MM.1S (cell line): ENCODE measurements at regions not wholly inside any gene's neighbourhood (a gene's known extent, or its start where the extent isn't known, plus 50 kb on each side); places are given as distances from the start of the nearest gene placed in this dataset.
"Not testable (repeated sequence)": the region's sequence is repeated elsewhere in the genome, so short reads cannot be mapped to it uniquely, and the experiment has no call there.

ENCODE experiments used
- DNase-seq: peaks from one replicate; pipeline ENCODE4 v3.0.0-alpha.2; 2015
- H2AFZ ChIP-seq: fragments of 300-600 bp; sonication (generic); 2 replicates; pipeline ENCODE4 v1.6.0; 2016; ENCODE audit warnings: antibody characterized with exemption, low read length
- H3F3A ChIP-seq: fragments of 300-600 bp; sonication (generic); 2 replicates; pipeline ENCODE4 v1.6.1; 2016; ENCODE audit warnings: mild to moderate bottlenecking, antibody characterized with exemption, low read length, moderate library complexity, mixed read lengths; ENCODE audit not compliant: insufficient read depth
- H3K27ac ChIP-seq: fragments of 300-600 bp; sonication (generic); 2 replicates; pipeline ENCODE4 v1.5.1; 2016; ENCODE audit warnings: mild to moderate bottlenecking, low read length
- H3K27me3 ChIP-seq: fragments of 300-600 bp; sonication (generic); replicated peaks from 2 replicates; pipeline ENCODE4 v1.6.0; 2016; ENCODE audit warnings: low read length; ENCODE audit not compliant: insufficient read depth
- H3K36me3 ChIP-seq: fragments of 300-600 bp; sonication (generic); replicated peaks from 2 replicates; pipeline ENCODE4 v1.6.1; 2016; ENCODE audit warnings: mild to moderate bottlenecking, low read length, mixed read lengths; ENCODE audit not compliant: insufficient read depth
- H3K4me1 ChIP-seq: fragments of 300-600 bp; sonication (generic); 2 replicates; pipeline ENCODE4 v1.6.1; 2016; ENCODE audit warnings: low read length, mixed read lengths
- H3K4me2 ChIP-seq: fragments of 300-600 bp; sonication (generic); 2 replicates; pipeline ENCODE4 v1.6.0; 2016; ENCODE audit warnings: low read depth, low read length
- H3K4me3 ChIP-seq: fragments of 300-600 bp; sonication (generic); 2 replicates; pipeline ENCODE4 v1.5.1; 2016; ENCODE audit warnings: low read length, mixed read lengths
- H3K79me2 ChIP-seq: fragments of 300-600 bp; sonication (generic); 2 replicates; pipeline ENCODE4 v1.6.1; 2016; ENCODE audit warnings: mixed run types, low read length, mixed read lengths
- H3K9ac ChIP-seq: fragments of 300-600 bp; sonication (generic); 2 replicates; pipeline ENCODE4 v1.6.1; 2016; ENCODE audit warnings: low read length, mixed read lengths
- H3K9me2 ChIP-seq: fragments of 300-600 bp; sonication (generic); replicated peaks from 2 replicates; pipeline ENCODE4 v1.6.1; 2016; ENCODE audit warnings: mild to moderate bottlenecking, low read length, mixed read lengths; ENCODE audit not compliant: insufficient read depth
- H3K9me3 ChIP-seq: fragments of 300-600 bp; sonication (generic); replicated peaks from 2 replicates; pipeline ENCODE4 v1.6.1; 2016; ENCODE audit warnings: mild to moderate bottlenecking, low read length, mixed read lengths; ENCODE audit not compliant: insufficient read depth
- H4K20me1 ChIP-seq: fragments of 300-600 bp; sonication (generic); 2 replicates; pipeline ENCODE4 v1.6.1; 2016; ENCODE audit warnings: mild to moderate bottlenecking, low read length, moderate library complexity, mixed read lengths; ENCODE audit not compliant: insufficient read depth
- EZH2 ChIP-seq: fragments of 300-600 bp; sonication (generic); optimal IDR thresholded peaks from 2 replicates; pipeline ENCODE3; 2017; ENCODE audit warnings: low read depth, mild to moderate bottlenecking, antibody characterized with exemption, low read length, mixed read lengths
- EZH2phosphoT487 ChIP-seq: fragments of 300-600 bp; sonication (generic); IDR thresholded peaks from 2 replicates; pipeline ENCODE4 v1.6.1; 2018; ENCODE audit warnings: antibody characterized with exemption, low read length
- TF ChIP-seq, protein P1 (sequence below): fragments of 300-600 bp; sonication (generic); IDR thresholded peaks from 2 replicates; pipeline ENCODE4 v1.5.1; 2016; ENCODE audit warnings: antibody characterized with exemption, low read length, mixed read lengths

GRCh38 chr4:29762151-29762550 is 958.0 kb upstream of the PCDH7 start:
- Histone ChIP-seq H3K9me3 (no peaks in the 10 kb centered on the region), H3K9ac (no peak overlapping the region), H3K4me2 (no peak overlapping the region), H3K36me3 (no peaks in the 10 kb centered on the region), H2AFZ (no peak overlapping the region), H3K9me2 (no peaks in the 10 kb centered on the region), H4K20me1 (no peaks in the 10 kb centered on the region), H3K79me2 (no peaks in the 10 kb centered on the region), H3K27me3 (no peaks in the 10 kb centered on the region), H3K4me1 (no peaks in the 10 kb centered on the region), H3K4me3 (no peak overlapping the region), H3K27ac (no peak overlapping the region), H3F3A (no peaks in the 10 kb centered on the region)
- TF ChIP-seq, protein P1, sequence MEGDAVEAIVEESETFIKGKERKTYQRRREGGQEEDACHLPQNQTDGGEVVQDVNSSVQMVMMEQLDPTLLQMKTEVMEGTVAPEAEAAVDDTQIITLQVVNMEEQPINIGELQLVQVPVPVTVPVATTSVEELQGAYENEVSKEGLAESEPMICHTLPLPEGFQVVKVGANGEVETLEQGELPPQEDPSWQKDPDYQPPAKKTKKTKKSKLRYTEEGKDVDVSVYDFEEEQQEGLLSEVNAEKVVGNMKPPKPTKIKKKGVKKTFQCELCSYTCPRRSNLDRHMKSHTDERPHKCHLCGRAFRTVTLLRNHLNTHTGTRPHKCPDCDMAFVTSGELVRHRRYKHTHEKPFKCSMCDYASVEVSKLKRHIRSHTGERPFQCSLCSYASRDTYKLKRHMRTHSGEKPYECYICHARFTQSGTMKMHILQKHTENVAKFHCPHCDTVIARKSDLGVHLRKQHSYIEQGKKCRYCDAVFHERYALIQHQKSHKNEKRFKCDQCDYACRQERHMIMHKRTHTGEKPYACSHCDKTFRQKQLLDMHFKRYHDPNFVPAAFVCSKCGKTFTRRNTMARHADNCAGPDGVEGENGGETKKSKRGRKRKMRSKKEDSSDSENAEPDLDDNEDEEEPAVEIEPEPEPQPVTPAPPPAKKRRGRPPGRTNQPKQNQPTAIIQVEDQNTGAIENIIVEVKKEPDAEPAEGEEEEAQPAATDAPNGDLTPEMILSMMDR, result no peak
- TF ChIP-seq EZH2phosphoT487, result no peak
- TF ChIP-seq EZH2, result no peak
- DNase-seq, result no peak

- Histone ChIP-seq H3K9me2 (no peaks in the 10 kb centered on the region), H3K4me2 (no peak overlapping the region), H3K9ac (no peak overlapping the region), H3K79me2 (no peaks in the 10 kb centered on the region), H2AFZ (no peak overlapping the region), H4K20me1 (no peaks in the 10 kb centered on the region), H3K36me3 (no peaks in the 10 kb centered on the region), H3K27me3 (no peaks in the 10 kb centered on the region), H3K9me3 (no peaks in the 10 kb centered on the region), H3K4me1 (no peaks in the 10 kb centered on the region), H3K27ac (no peak overlapping the region), H3F3A (no peaks in the 10 kb centered on the region), H3K4me3 (no peak overlapping the region)
- TF ChIP-seq EZH2phosphoT487, result no peak
- TF ChIP-seq EZH2, result no peak
- TF ChIP-seq, protein P1, result no peak
- no peak for DNase-seq
Measured at GRCh38 chr4:29770627-29771026, 949.5 kb upstream of the PCDH7 start.

GRCh38 chr4:29788123-29788522 is 932.0 kb upstream of the PCDH7 start:
- DNase-seq, H3K4me2 ChIP-seq, H3F3A ChIP-seq, H4K20me1 ChIP-seq, H3K9ac ChIP-seq, H2AFZ ChIP-seq, H3K79me2 ChIP-seq, H3K4me1 ChIP-seq, H3K36me3 ChIP-seq, H3K27ac ChIP-seq, H3K27me3 ChIP-seq, H3K9me3 ChIP-seq, H3K9me2 ChIP-seq, H3K4me3 ChIP-seq: not testable (repeated sequence)

- no peaks in the 10 kb centered on the region for H3F3A ChIP-seq
- no peak overlapping the region for H3K9ac ChIP-seq
- H3K79me2 ChIP-seq, result no peaks in the 10 kb centered on the region
- no peaks in the 10 kb centered on the region for H3K9me2 ChIP-seq
- H3K27ac ChIP-seq, result no peak overlapping the region
- H3K27me3 ChIP-seq, result no peaks in the 10 kb centered on the region
- H3K9me3 ChIP-seq, result no peaks in the 10 kb centered on the region
- H3K4me3 ChIP-seq, result no peak overlapping the region
- no peaks in the 10 kb centered on the region for H3K36me3 ChIP-seq
- H3K4me2 ChIP-seq, result no peak overlapping the region
- no peak for DNase-seq
- no peak overlapping the region for H2AFZ ChIP-seq
- no peaks in the 10 kb centered on the region for H4K20me1 ChIP-seq
- no peaks in the 10 kb centered on the region for H3K4me1 ChIP-seq
- TF ChIP-seq EZH2phosphoT487, result no peak
- TF ChIP-seq, protein P1, result peak; percentile 10
- no peak for TF ChIP-seq EZH2
Measured at GRCh38 chr4:29805245-29805644, 914.9 kb upstream of the PCDH7 start.
